GM19455 (cell line): ENCODE measurements at regions not wholly inside any gene's neighbourhood (a gene's known extent, or its start where the extent isn't known, plus 50 kb on each side); places are given as distances from the start of the nearest gene placed in this dataset.

Source experiments
- ATAC-seq: cut with Tn5 transposase; IDR thresholded peaks from one replicate; pipeline ENCODE4 v1.9.1; 2021; ENCODE audit not compliant: unreplicated experiment

GRCh38 chrX:69280933-69281332, 115.7 kb upstream of the PJA1 start:
- no peak for ATAC-seq

DNA sequence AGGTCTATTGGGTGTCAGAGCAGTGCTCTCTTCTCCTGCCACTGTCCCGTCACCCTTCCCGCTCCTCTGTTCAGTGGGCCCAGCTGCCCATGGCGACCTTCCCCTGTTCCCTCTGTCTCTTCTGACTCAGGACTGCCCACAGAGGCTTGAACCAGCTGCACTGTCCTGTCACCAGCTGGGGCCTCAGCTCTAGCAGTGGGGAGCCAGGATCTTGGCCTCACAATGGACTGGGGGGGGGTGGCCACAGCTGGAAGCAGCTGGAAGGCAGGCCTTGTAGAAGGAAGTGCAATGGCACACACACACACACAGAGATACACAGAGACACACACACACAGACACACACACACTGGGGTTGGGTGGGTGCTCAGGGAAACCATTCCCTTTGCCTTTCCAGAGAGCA, 114.0 kb upstream of the PJA1 start:
- ATAC-seq, result no peak

- ATAC-seq, result no peak
Observed at GRCh38 chrX:69278031-69278687, 112.9 kb upstream of the PJA1 start.

- ATAC-seq, result no peak
Observed at GRCh38 chrX:69277369-69277990, 112.2 kb upstream of the PJA1 start.

DNA sequence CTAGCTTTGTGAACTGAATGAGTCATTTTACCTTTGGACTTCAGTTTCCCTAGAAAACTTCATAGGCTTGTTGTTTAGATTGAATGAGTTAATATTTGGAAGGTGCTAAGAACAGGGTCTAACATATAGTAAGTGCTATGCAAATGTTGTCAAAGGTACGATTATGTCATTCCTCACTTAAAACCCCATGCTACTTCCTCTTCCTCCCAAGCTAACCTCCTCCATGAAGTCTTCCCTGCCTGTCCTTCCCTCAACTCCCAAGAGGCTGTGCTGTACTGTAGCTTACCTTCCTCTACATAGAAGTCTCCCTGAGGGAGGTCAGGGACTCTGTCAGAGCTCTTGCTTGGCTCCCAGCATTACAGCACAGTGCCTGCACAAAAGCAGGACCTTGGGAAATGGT, 103.4 kb upstream of the PJA1 start:
- no peak for ATAC-seq

DNA sequence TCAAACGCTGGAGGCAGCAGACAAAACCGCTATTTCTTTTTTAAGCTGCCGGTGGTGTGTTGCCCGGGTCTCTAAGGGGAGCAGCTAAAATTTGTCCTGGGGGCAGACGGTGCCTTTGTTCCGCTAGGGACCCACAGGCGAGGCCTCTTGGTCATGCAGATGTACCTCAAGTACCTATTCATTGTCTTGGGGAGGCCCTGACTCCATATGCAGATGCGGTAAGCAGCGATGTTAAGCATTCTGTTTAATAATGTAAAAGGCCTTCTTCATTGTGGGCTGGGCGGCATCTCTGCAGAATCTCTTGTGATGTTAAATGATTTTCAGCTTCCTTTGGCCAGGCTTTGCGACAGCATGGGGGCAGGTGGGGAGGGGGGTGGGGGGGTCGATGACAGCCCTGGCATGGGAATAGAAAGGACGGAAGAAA, 98.9 kb upstream of the PJA1 start:
- ATAC-seq, result no peak

GRCh38 chrX:69263251-69263820, 98.1 kb upstream of the PJA1 start:
- ATAC-seq, result no peak

DNA sequence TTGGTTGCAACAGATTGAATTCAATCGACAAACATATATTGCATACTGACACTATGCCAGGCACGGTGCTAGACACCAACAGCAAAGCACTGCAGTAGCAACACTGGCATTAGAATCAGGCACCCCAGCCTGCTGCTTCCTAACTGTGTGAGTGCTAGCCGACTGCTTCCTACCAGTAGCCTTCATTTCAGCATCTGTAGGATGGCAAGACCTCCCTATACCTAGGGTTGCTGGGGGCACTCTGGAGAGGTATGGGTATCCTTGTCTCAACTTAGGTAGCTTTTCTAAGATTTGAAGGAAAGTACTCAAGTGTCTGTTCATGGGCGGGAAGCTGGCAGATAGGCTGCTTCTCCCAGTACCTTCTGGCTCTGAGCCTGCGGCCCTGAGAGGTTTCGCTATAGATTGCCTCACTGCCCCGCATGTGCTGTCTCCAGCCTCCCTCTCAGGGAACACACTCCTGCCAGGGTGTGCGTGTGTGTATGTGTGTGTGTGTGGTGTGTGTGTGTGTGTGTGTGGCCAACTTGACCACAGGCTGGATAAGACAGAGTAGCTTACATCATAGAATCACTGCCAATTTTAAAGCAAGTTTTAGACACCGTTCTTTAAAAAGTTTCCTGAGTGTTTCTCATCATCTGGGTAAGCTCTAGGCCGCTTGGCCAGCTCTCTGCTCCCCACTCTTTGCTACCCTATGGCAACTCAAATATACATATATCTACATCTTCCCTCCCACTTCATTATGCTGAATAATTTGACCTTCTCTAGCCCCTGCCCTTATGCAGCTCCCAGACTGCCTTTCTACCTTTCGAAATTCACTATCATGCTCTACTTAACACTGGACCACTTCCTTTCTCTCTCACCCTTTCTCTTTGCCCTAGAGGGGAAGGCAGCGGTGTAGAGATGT, 97.0 kb upstream of the PJA1 start:
- no peak for ATAC-seq

- ATAC-seq, result no peak
Observed at GRCh38 chrX:69260169-69260568, 94.9 kb upstream of the PJA1 start.

GRCh38 chrX:69258893-69259292, 93.6 kb upstream of the PJA1 start:
- no peak for ATAC-seq

GRCh38 chrX:69257499-69258127, 92.4 kb upstream of the PJA1 start:
- ATAC-seq, result no peak

- no peak for ATAC-seq
Observed at GRCh38 chrX:69256291-69256565, 91.0 kb upstream of the PJA1 start.

GRCh38 chrX:69255441-69256290, 90.4 kb upstream of the PJA1 start:
- no peak for ATAC-seq

DNA sequence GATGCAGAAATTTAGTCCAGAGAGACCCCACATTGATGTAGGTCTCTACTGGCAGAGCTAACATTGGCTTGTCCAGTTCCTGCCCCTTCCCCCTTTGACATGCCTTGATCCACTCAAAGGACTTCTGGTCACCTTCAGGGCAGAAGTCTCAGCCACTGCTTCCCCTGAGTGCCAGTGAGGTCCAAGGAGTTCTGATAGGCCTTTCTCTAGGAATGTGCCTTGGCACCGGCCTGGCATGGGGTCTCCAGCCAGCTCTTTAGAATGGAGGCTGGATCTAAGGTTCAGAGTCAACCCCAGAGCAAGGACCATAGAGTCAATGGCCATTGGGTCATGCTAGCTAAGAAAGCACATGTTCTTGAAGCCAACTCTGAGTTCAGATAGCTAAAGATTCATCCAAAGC, 88.6 kb upstream of the PJA1 start:
- ATAC-seq, result no peak

DNA sequence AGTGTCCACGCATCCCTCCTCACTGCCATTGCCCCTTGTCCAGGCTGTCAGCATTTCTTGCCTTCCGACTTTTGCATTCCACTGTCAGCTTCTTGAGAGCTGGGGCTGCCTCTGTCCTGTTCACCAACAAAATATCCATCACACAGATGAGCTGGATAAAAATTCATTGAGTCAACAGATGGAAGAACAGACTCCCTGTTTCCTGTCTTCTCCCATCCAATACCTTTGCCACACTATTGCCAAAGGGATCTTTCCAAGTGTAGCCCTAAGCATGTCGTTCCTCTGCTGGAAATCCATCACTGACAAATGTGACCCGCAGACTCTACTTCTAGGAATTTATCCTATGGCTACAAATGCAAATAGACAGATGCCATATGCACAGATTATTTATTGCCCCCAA, 78.0 kb upstream of the PJA1 start:
- ATAC-seq, result no peak

GRCh38 chrX:69238887-69239231, 73.6 kb upstream of the PJA1 start:
- no peak for ATAC-seq

- no peak for ATAC-seq
Observed at GRCh38 chrX:69238114-69238886, 73.0 kb upstream of the PJA1 start.

GRCh38 chrX:69237236-69237635, 72.0 kb upstream of the PJA1 start:
- ATAC-seq, result no peak

DNA sequence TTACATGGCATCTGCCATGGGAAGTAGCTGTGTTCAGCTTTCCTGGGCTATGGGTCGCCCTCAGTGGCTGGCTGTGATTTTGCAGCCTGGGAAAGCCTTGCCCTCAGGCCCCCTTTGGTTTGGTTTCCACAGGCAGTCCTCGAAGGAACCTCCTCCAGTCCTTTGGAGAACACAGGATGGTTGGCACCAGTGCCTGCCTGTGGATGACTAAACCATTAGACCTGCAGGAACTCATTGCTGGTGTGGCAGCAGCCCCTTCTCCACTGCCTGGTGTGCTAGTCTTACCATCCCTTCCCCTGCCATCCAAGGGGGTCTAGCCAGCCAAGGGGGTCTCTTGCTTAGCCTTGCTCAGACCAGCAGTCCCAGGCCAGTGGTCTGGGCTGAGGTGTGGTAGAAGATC, 71.4 kb upstream of the PJA1 start:
- no peak for ATAC-seq

DNA sequence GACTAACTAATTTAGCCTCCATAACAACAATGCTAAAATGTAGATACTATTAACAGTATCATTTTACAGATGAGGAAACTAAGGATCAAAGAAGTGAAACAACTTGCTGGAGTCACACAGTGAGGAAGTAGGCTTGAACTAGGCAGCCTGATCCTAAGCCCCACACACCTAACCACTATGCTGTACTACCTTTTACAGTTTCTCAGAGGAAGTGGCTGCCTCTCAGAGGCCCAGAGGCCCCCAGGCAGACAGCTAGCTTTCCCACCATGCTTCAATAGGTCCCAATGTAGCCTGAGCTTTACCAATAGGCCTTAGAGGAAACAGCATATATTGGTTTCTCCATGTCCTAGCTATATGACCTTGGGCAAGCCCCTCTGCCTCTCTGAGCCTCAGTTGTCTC, 69.4 kb upstream of the PJA1 start:
- ATAC-seq, result no peak
